Lung (tissue), 11 donors: ENCODE measurements at regions not wholly inside any gene's neighbourhood (a gene's known extent, or its start where the extent isn't known, plus 50 kb on each side); places are given as distances from the start of the nearest gene placed in this dataset.
A peak's percentile ranks its signal among the peaks of the same experiment; 100 is the strongest.

Source experiments
- ATAC-seq: fragments of 200-7000 bp; cut with Tn5 transposase; one replicate; pipeline ENCODE4 v1.9.1; 2020; ENCODE audit warnings: moderate number of reproducible peaks; ENCODE audit not compliant: insufficient read depth, low FRiP score
- DNase-seq, 3 donors: peaks; one replicate each; pipeline ENCODE4 v3.0.0-alpha.2; 2013 to 2017
- H3K27ac ChIP-seq, 2 donors: one replicate each; pipeline ENCODE4 v1.5.1; 2013; ENCODE audit warnings: mild to moderate bottlenecking in 2 of 2, moderate library complexity in 2 of 2, control low read depth in 1 of 2, inconsistent platforms in 1 of 2, low read depth in 1 of 2, low read length in 1 of 2
- H3K27me3 ChIP-seq, 3 donors: one replicate each; pipeline ENCODE4 v1.5.1; 2013; ENCODE audit warnings: low read length in 2 of 3; ENCODE audit not compliant: control insufficient read depth in 3 of 3, insufficient read depth in 3 of 3
- H3K36me3 ChIP-seq, 4 donors: one replicate each; pipeline ENCODE4 v1.5.1; 2013; ENCODE audit warnings: low read length in 4 of 4, mild to moderate bottlenecking in 1 of 4, moderate library complexity in 1 of 4; ENCODE audit not compliant: control insufficient read depth in 4 of 4, insufficient read depth in 4 of 4
- H3K4me1 ChIP-seq, 5 donors: one replicate each; pipeline ENCODE4 v1.5.1; 2013; ENCODE audit warnings: low read length in 5 of 5, mild to moderate bottlenecking in 2 of 5, moderate library complexity in 1 of 5; ENCODE audit not compliant: control insufficient read depth in 5 of 5, insufficient read depth in 5 of 5
- H3K4me3 ChIP-seq: one replicate; pipeline ENCODE4 v1.5.1; 2013; ENCODE audit warnings: mild to moderate bottlenecking, control low read depth, moderate library complexity
- H3K9ac ChIP-seq, 2 donors: one replicate each; pipeline ENCODE4 v1.5.1; 2013; ENCODE audit warnings: low read length in 2 of 2, control low read depth in 1 of 2; ENCODE audit not compliant: insufficient read depth in 1 of 2
- H3K9me3 ChIP-seq, 4 donors: one replicate each; pipeline ENCODE4 v1.5.1; 2013; ENCODE audit warnings: low read length in 3 of 4, mild to moderate bottlenecking in 1 of 4, moderate library complexity in 1 of 4; ENCODE audit not compliant: control insufficient read depth in 4 of 4, insufficient read depth in 3 of 4
- WGBS, 2 donors: extraction: QIAGEN DNeasy Blood & Tissue Kit; methylation state at CpG; one replicate each; pipeline ENCODE4 v1.1.7; 2013; 5-methylcytosine and 5-hydroxymethylcytosine counted together
- TF ChIP-seq, protein P1 (sequence below): IDR thresholded peaks from 2 replicates; pipeline ENCODE4 v1.5.1; 2012; ENCODE audit warnings: mild to moderate bottlenecking; ENCODE audit errors: control extremely low read depth, extremely low read depth
- donor health status: control.
- donor health status: control.
- donor health status: Bipolar disorder and iron deficiency.
- donor health status: healthy.
- donor health status: DM: yes; HTN: yes; CAD: no.

DNA sequence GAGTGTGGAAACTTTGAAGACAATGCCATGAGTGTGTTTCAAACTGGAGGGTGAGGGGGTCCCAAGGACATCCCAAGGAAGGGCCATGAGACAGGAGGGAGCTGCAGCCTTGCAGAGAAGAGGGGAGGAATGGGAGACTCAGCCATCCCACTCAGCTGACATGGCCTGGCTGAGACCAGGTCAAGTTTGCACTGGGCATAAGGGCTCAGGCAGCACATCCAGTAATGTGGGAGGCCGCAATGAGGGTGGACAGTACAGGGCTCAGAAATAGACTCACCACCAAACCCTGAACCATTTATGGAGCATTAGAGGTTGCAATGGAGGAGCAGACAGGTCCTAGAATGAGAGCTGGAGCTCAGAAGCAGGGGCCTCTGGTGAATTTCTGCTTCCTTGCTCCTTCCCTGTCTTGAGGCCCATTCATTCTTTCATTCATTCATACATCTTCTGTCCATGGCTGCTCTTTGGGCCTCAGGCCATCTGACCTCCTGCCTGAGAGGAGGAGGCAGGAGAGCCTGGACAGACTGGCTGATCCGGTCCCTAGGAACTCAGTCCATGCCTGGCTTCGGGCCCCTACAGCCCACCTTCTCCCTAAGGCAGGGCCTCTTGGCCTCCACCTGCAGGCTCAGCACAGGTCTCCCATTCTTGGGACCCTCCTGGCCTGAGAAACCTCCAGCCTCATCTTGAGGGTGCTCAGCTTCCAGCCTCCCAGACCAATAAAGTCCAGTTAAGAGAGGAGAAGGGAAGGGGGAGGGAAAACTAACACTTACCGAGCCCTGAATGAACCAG lies 70.5 kb upstream of the CDH5 start:
- DNase-seq (peak in 1 of 3 donors; percentile 4), ATAC-seq (no peak)
- no peak overlapping the region for H3K9ac ChIP-seq
- 78 to 87% methylated on average over 4 of the region's 4 CpGs for WGBS, 2 donors
- H3K4me3 ChIP-seq: no peak overlapping the region
- H3K9me3 ChIP-seq: peaks cover 0 to 8% (median 0%) of the 10 kb centered on the region in 4 donors
- no peaks in the 10 kb centered on the region for H3K36me3 ChIP-seq
- H3K4me1 ChIP-seq: peaks cover 0 to 11% (median 0%) of the 10 kb centered on the region in 5 donors
- TF ChIP-seq, protein P1, sequence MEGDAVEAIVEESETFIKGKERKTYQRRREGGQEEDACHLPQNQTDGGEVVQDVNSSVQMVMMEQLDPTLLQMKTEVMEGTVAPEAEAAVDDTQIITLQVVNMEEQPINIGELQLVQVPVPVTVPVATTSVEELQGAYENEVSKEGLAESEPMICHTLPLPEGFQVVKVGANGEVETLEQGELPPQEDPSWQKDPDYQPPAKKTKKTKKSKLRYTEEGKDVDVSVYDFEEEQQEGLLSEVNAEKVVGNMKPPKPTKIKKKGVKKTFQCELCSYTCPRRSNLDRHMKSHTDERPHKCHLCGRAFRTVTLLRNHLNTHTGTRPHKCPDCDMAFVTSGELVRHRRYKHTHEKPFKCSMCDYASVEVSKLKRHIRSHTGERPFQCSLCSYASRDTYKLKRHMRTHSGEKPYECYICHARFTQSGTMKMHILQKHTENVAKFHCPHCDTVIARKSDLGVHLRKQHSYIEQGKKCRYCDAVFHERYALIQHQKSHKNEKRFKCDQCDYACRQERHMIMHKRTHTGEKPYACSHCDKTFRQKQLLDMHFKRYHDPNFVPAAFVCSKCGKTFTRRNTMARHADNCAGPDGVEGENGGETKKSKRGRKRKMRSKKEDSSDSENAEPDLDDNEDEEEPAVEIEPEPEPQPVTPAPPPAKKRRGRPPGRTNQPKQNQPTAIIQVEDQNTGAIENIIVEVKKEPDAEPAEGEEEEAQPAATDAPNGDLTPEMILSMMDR: no peak
- no peak overlapping the region for H3K27ac ChIP-seq
- no peaks in the 10 kb centered on the region for H3K27me3 ChIP-seq

DNA sequence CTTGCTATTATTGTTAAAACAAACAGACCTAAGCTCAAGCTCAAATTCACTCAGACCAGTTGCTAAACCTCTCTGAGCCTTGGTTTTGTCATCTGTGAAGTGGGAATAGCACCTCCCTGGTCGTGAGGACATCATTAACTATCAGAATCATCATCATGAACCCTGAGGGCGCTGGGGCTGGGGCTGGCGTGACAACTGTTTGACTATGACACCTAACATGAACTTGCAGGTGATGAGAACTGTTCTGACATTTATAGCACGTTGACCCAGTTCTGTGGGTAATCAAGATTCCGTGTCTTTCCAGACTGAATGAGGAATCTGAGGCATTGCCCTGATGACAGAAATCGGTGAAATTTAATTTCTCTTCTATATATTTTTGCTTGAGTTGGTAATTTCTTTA lies 71.3 kb upstream of the CDH5 start:
- no peaks in the 10 kb centered on the region for H3K27me3 ChIP-seq
- no peak overlapping the region for H3K9ac ChIP-seq
- H3K4me1 ChIP-seq: peaks cover 0 to 11% (median 0%) of the 10 kb centered on the region in 5 donors
- no peaks in the 10 kb centered on the region for H3K36me3 ChIP-seq
- DNase-seq (no peak), ATAC-seq (no peak)
- 87 to 89% methylated on average over 6 of the region's 6 CpGs for WGBS, 2 donors
- no peak overlapping the region for H3K27ac ChIP-seq
- peaks cover 0 to 4% (median 0%) of the 10 kb centered on the region in 4 donors for H3K9me3 ChIP-seq
- TF ChIP-seq, protein P1: no peak
- H3K4me3 ChIP-seq: no peak overlapping the region

DNA sequence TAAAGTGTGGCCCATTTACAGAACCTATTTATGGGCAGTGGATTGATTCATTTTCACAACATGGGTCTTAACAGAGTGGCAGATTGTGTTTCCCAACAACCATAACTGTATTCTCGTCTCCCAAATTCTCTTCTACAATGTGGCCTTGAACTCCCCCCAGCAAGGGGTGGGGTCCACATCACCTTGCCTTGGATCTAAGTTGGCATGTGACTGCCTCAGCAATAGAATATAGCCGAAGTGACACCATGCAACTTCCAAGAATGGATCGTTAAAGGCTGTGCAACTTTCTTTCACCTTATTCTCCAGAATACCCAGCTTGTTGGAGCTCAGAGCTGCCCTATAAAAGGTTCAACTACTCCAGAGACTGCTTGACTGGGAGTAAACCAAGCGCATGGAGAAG lies 72.0 kb upstream of the CDH5 start:
- peaks cover 0 to 11% (median 0%) of the 10 kb centered on the region in 5 donors for H3K4me1 ChIP-seq
- no peak for DNase-seq
- TF ChIP-seq, protein P1: no peak
- no peaks in the 10 kb centered on the region for H3K36me3 ChIP-seq
- H3K27me3 ChIP-seq: no peaks in the 10 kb centered on the region
- ATAC-seq: no peak
- H3K9me3 ChIP-seq: peaks cover 0 to 4% (median 0%) of the 10 kb centered on the region in 4 donors
- WGBS, 2 donors: 94 to 95% methylated on average over 4 of the region's 4 CpGs
- H3K9ac ChIP-seq: no peak overlapping the region
- H3K27ac ChIP-seq: no peak overlapping the region
- H3K4me3 ChIP-seq: no peak overlapping the region

DNA sequence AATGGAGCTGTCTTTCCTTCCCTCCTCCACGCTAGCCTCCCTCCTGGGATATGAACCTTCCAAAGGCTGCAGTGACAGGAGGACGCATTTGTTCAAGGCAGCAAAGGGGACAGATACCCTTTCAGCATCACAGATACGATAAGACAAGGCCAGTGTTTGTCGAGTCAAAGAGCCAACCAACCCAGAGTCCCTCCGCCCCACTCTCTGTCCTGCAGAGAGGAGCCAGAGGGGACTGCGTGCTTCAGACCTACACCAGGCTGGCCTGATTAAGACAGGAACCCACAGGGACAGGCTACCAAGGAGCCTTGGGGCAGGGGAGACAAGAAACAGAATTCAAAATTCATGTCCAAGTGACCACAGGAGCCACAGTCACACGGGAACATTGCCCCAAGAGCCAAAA lies 72.6 kb upstream of the CDH5 start:
- peaks cover 0 to 11% (median 0%) of the 10 kb centered on the region in 5 donors for H3K4me1 ChIP-seq
- no peak overlapping the region for H3K4me3 ChIP-seq
- 78 to 89% methylated on average over 7 of the region's 7 CpGs for WGBS, 2 donors
- DNase-seq (peak in 1 of 3 donors; percentile 1), ATAC-seq (no peak)
- no peaks in the 10 kb centered on the region for H3K36me3 ChIP-seq
- H3K27me3 ChIP-seq: no peaks in the 10 kb centered on the region
- TF ChIP-seq, protein P1: no peak
- H3K27ac ChIP-seq: no peak overlapping the region
- H3K9ac ChIP-seq: no peak overlapping the region
- no peaks in the 10 kb centered on the region for H3K9me3 ChIP-seq
